ENCODE measurements at regions not wholly inside any gene's neighbourhood (a gene's known extent, or its start where the extent isn't known, plus 50 kb on each side); places are given as distances from the start of the nearest gene placed in this dataset.
"Not testable (repeated sequence)": the region's sequence is repeated elsewhere in the genome, so short reads cannot be mapped to it uniquely, and the experiment has no call there.

DNA sequence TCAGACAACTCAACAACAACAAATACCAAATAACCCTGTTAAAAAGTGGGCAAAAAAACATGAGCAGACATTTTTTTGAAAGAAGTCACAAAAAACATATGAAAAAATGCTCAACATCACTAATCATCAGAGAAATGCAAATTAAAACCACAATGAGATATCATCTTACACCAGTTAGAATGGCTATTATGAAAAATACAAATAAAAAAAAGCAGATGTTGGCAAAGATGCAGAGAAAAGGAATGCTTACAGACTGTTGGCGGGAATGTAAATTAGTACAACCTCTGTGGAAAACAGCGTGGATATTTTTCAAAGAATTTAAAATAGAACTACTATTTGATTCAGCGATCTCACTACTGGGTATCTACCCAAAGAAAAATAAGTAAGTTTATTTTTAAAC is 114.0 kb downstream of the SLC38A4 start:
- H3K9ac ChIP-seq (ENCODE audit: low read length), result no peak overlapping the region
- no peaks in the 10 kb centered on the region for H3K36me3 ChIP-seq (ENCODE audit: control insufficient read depth, insufficient read depth, low read length)
- no peaks in the 10 kb centered on the region for H3K9me3 ChIP-seq (ENCODE audit: control insufficient read depth, low read length)
- H3K4me1 ChIP-seq (ENCODE audit: control insufficient read depth, insufficient read depth, low read length), result no peaks in the 10 kb centered on the region
- H3K4me3 ChIP-seq (ENCODE audit: low read length), result no peak overlapping the region
- H3K27me3 ChIP-seq (ENCODE audit: control insufficient read depth, insufficient read depth, low read length), result no peaks in the 10 kb centered on the region

DNA sequence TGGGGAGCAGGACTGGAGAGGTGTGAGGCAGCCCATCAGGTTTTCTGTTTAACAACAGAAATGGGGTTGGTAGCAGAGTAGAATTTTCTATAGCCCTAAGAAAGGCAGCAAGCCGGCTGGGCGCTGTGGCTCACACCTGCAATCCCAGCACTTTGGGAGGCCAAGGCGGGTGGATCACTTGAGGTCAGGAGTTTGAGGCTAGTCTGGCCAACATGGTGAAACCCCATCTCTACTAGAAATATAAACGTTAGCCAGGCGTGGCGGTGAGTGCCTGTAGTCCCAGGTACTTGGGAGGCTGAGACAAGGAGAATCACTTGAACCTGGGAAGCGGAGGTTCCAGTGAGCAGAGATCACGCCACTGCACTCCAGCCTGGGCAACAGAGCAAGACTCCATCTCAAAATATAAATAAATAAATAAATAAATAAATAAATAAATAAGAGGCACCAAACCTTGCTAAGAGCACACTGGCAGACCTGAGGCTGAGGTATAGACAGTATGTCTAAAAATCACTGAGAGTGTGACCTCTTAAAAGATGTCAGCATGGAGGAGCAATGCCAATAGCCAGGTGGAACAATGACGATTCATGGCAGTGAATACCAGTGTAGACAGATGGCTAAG is 115.6 kb downstream of the SLC38A4 start:
- H3K27me3 ChIP-seq (ENCODE audit: control insufficient read depth, insufficient read depth, low read length), result no peaks in the 10 kb centered on the region
- no peak overlapping the region for H3K9ac ChIP-seq (ENCODE audit: low read length)
- no peaks in the 10 kb centered on the region for H3K9me3 ChIP-seq (ENCODE audit: control insufficient read depth, low read length)
- no peaks in the 10 kb centered on the region for H3K4me1 ChIP-seq (ENCODE audit: control insufficient read depth, insufficient read depth, low read length)
- H3K4me3 ChIP-seq (ENCODE audit: low read length), result no peak overlapping the region
- H3K36me3 ChIP-seq (ENCODE audit: control insufficient read depth, insufficient read depth, low read length), result no peaks in the 10 kb centered on the region

DNA sequence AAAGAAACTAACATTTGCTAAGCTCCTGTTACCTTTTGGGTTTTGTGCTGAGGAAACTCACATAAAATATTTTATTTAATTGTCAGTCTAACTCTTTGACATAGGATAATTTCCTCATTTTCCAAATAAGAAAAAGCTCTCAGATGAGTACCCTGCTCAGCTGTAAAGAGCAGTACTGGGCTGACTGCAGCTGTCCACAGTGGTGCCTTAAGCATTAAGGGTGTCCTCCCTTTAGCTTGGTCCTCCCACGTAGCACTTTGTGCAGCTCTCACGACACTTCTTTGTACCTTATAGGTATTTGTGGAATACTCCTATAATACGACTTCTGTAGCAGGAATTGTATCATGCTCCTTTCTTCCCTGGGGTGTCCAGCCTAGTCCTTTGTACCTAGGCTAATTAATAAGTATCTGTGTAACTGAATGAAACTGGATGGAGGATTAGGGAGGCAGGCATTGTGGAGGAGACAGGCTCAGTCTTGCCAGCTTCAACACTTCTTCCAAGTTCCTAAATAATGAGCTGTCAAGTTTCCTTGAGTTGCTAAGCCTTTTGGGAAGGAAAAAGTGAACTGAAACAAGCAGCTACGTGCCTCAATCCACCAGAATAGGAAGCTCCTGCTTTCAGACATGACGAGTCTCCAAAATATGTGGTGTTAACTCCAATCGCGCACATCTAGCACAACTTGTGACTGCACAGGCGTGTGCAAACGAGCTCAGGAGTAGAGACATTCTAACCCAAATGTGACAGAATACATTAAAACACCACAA is 123.0 kb downstream of the SLC38A4 start:
- Histone ChIP-seq H3K9me3 (ENCODE audit: control insufficient read depth, low read length) (no peaks in the 10 kb centered on the region), H3K4me1 (ENCODE audit: control insufficient read depth, insufficient read depth, low read length) (no peaks in the 10 kb centered on the region), H3K36me3 (ENCODE audit: control insufficient read depth, insufficient read depth, low read length) (no peaks in the 10 kb centered on the region), H3K4me3 (ENCODE audit: low read length) (no peak overlapping the region), H3K27me3 (ENCODE audit: control insufficient read depth, insufficient read depth, low read length) (no peaks in the 10 kb centered on the region), H3K9ac (ENCODE audit: low read length) (no peak overlapping the region)

DNA sequence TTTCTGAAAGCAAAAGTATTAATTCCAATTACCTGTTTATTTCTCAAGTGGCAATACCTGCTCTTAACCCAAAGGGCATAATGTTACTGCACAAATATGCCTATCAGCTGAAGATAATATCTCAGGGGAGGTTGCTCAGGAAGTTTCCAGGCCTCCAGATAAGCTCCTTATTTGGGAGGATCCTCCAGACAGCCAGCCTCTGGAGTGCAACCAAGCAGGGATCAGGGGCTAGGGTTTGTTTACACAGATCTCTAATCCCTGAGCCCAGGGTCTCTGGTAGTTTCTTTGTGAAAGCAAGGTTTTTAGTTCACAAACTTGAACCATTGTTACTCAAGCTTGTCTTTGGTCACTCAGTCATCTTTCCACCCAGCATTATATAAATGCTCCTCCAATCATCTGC is 124.4 kb downstream of the SLC38A4 start:
- Histone ChIP-seq H3K27me3 (ENCODE audit: control insufficient read depth, insufficient read depth, low read length) (no peaks in the 10 kb centered on the region), H3K36me3 (ENCODE audit: control insufficient read depth, insufficient read depth, low read length) (no peaks in the 10 kb centered on the region), H3K9me3 (ENCODE audit: control insufficient read depth, low read length) (no peaks in the 10 kb centered on the region), H3K4me3 (ENCODE audit: low read length) (no peak overlapping the region), H3K4me1 (ENCODE audit: control insufficient read depth, insufficient read depth, low read length) (no peaks in the 10 kb centered on the region), H3K9ac (ENCODE audit: low read length) (no peak overlapping the region)

DNA sequence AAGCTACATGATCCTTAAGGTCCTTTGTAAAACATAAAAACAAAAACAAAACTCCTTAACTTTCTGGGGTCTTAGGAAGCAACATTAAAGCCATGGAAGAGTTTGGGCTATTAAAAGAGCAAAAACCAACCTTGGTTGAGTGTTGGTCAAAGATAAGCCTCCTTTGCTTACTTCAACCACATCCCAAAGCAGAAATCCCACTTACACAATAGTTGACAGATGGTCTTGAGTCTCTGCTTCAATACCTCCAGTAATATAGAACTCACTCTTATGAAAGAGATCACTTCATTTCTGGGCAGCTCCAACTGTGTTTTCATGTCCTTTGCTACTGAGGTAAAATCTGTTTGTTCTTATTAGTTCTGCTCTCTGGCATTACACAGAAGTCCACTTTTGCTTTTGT is 125.8 kb downstream of the SLC38A4 start:
- Histone ChIP-seq H3K36me3 (ENCODE audit: control insufficient read depth, insufficient read depth, low read length) (no peaks in the 10 kb centered on the region), H3K4me3 (ENCODE audit: low read length) (no peak overlapping the region), H3K9ac (ENCODE audit: low read length) (no peak overlapping the region), H3K9me3 (ENCODE audit: control insufficient read depth, low read length) (no peaks in the 10 kb centered on the region), H3K27me3 (ENCODE audit: control insufficient read depth, insufficient read depth, low read length) (no peaks in the 10 kb centered on the region), H3K4me1 (ENCODE audit: control insufficient read depth, insufficient read depth, low read length) (no peaks in the 10 kb centered on the region)

DNA sequence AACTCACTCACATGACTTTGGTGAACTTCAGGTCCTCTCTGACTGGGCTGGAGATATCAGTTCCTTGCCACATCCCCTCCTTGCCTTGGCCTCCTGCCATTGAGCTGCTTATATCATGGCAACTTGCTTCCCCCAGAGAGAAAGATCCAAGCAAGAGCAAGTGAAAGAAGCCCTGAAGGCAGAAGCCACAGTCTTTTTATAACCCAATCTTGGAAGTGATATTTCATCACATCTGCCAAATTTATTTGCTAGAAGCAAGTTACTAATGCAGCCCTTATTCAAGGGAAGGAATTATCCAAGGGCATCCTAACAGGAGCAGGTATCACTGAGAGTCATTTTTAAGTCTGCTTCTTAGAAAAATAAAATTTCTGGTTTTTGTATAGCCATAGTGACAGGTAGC is 127.8 kb downstream of the SLC38A4 start:
- H3K36me3 ChIP-seq (ENCODE audit: control insufficient read depth, insufficient read depth, low read length), result no peaks in the 10 kb centered on the region
- H3K9ac ChIP-seq (ENCODE audit: low read length), result no peak overlapping the region
- H3K27me3 ChIP-seq (ENCODE audit: control insufficient read depth, insufficient read depth, low read length), result no peaks in the 10 kb centered on the region
- no peaks in the 10 kb centered on the region for H3K4me1 ChIP-seq (ENCODE audit: control insufficient read depth, insufficient read depth, low read length)
- H3K9me3 ChIP-seq (ENCODE audit: control insufficient read depth, low read length), result no peaks in the 10 kb centered on the region
- no peak overlapping the region for H3K4me3 ChIP-seq (ENCODE audit: low read length)

DNA sequence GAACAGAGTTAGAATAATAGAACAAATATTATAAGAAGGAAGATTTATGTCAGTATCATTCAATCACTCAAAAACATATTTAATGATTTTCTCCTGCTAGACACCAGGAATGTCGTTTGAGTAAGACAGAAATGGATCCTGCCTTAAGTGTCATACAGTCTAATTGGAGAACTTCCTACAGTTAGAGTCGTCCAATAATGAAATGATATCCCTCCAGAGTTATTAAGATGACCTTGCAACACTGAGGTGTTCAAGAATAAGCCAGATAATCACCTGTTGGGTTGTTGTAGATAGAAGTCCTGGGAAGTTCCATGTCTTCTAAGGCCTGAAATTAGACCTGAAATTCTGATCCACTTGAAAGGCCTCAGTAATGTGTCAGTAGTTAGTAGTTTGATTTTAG is 132.3 kb downstream of the SLC38A4 start:
- H3K36me3 ChIP-seq (ENCODE audit: control insufficient read depth, insufficient read depth, low read length), result no peaks in the 10 kb centered on the region
- no peak overlapping the region for H3K4me3 ChIP-seq (ENCODE audit: low read length)
- no peaks in the 10 kb centered on the region for H3K4me1 ChIP-seq (ENCODE audit: control insufficient read depth, insufficient read depth, low read length)
- H3K9me3 ChIP-seq (ENCODE audit: control insufficient read depth, low read length), result no peaks in the 10 kb centered on the region
- no peaks in the 10 kb centered on the region for H3K27me3 ChIP-seq (ENCODE audit: control insufficient read depth, insufficient read depth, low read length)
- H3K9ac ChIP-seq (ENCODE audit: low read length), result no peak overlapping the region

DNA sequence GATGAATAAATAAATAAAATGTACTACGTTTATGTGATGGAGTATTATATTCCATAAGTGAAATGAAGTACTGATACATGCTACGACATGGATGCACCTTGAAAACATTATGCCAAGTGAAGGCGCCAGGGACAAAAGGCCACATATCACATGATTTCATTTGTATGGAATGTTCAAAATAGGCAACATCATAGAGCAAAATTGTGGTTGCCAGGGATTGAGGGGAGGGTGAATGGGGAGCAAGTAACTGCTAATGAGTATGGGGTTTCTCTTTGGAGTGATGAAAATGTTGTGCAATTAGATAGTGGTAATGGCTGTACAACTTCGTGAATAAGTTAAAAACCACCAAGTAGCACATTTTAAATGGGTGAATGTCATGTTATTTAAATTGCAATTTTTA is 132.8 kb downstream of the SLC38A4 start:
- Histone ChIP-seq H3K36me3 (ENCODE audit: control insufficient read depth, insufficient read depth, low read length) (no peaks in the 10 kb centered on the region), H3K27me3 (ENCODE audit: control insufficient read depth, insufficient read depth, low read length) (no peaks in the 10 kb centered on the region), H3K9ac (ENCODE audit: low read length) (no peak overlapping the region), H3K9me3 (ENCODE audit: control insufficient read depth, low read length) (no peaks in the 10 kb centered on the region), H3K4me1 (ENCODE audit: control insufficient read depth, insufficient read depth, low read length) (no peaks in the 10 kb centered on the region), H3K4me3 (ENCODE audit: low read length) (no peak overlapping the region)

DNA sequence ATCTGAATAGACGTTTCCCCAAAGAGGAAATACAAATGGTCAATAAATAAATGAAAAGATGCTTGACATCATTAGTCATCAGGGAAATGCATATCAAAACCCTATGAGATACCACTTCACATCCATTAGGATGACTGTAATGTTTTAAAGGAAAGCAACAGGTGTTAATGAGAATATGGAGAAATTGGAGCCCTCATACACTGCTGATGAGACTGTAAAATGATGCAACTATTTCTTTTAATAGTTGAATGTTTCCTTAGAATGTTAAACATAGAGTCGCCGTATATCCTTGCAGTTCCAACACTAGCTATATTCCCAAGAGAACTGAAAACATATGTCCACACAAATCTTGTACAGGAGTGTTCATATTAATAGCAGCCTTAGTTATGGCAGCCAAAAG is 133.2 kb downstream of the SLC38A4 start:
- Histone ChIP-seq H3K9ac (ENCODE audit: low read length) (no peak overlapping the region), H3K4me1 (ENCODE audit: control insufficient read depth, insufficient read depth, low read length) (no peaks in the 10 kb centered on the region), H3K9me3 (ENCODE audit: control insufficient read depth, low read length) (no peaks in the 10 kb centered on the region), H3K27me3 (ENCODE audit: control insufficient read depth, insufficient read depth, low read length) (no peaks in the 10 kb centered on the region), H3K4me3 (ENCODE audit: low read length) (no peak overlapping the region), H3K36me3 (ENCODE audit: control insufficient read depth, insufficient read depth, low read length) (no peaks in the 10 kb centered on the region)

DNA sequence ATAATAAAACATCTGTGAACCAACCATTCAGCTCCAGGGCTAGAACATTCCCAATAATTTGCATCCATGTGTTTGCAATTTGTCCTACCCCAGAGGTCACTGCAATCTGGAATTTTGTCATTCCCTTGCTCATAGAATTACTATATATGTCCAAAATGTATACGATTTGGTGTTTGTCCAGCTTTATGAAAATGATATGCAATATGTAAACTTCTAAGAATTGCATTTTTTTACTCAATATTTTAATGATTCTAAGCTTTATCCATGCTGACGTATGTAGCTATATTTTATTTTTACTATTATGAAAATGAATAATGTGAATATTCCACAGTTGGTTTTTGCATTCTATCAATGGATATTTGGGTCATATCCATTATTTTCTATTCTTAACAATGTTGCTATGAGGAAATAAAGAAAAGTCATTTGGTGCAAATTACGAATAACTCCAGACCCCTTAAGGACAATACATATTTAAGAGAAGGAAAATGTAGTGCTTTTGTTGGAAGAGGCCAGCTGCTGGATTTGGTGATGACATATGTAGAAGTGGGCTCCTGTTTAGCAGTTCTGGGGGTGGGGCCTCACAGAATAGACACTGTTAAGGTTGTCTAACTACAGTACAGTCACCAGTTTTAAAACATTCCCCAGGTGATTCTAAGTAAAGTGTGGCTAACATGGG is 139.4 kb downstream of the SLC38A4 start:
- Histone ChIP-seq H3K9ac (ENCODE audit: low read length) (no peak overlapping the region), H3K4me1 (ENCODE audit: control insufficient read depth, insufficient read depth, low read length) (no peaks in the 10 kb centered on the region), H3K36me3 (ENCODE audit: control insufficient read depth, insufficient read depth, low read length) (no peaks in the 10 kb centered on the region), H3K27me3 (ENCODE audit: control insufficient read depth, insufficient read depth, low read length) (no peaks in the 10 kb centered on the region), H3K9me3 (ENCODE audit: control insufficient read depth, low read length) (no peaks in the 10 kb centered on the region), H3K4me3 (ENCODE audit: low read length) (no peak overlapping the region)

DNA sequence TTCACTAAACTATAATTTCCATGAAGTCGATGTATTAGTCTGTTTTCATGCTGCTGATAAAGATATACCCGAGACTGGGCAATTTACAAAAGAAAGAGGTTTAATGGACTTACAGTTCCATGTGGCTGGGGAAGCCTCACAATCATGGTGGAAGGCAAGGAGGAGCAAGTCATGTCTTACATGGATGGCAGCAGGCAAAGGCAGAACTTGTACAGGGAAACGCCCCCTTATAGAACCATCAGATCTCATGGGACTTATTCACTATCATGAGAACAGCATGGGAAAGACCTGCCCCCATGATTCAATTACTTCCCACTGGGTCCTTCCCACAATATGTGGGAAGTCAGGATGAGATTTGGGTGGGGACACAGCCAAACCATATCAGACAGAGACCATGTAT is 141.6 kb downstream of the SLC38A4 start:
- H3K36me3 ChIP-seq (ENCODE audit: control insufficient read depth, insufficient read depth, low read length); H3K4me3 ChIP-seq (ENCODE audit: low read length); H3K4me1 ChIP-seq (ENCODE audit: control insufficient read depth, insufficient read depth, low read length); H3K27me3 ChIP-seq (ENCODE audit: control insufficient read depth, insufficient read depth, low read length); H3K9ac ChIP-seq (ENCODE audit: low read length); H3K9me3 ChIP-seq (ENCODE audit: control insufficient read depth, low read length): not testable (repeated sequence)

DNA sequence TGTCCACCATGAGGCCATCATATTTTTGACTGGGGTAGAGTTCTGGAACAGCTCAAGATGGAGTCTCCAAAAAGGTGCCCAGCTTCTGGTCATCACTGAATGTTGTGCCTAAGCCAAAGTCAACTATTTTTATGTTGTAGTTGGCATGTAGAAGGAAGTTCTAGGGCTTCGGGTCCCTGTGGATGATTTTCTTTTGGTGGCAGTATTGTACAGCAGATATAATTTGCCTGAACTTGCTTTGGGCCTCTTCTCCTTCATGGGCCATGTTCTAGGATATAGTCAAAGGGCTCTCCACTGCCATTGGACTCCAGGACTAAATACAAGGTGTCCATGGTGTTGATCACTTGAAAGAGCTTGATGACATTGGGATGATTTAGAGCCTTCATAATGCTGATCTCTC is 143.6 kb downstream of the SLC38A4 start:
- no peaks in the 10 kb centered on the region for H3K9me3 ChIP-seq (ENCODE audit: control insufficient read depth, low read length)
- H3K27me3 ChIP-seq (ENCODE audit: control insufficient read depth, insufficient read depth, low read length), result no peaks in the 10 kb centered on the region
- no peaks in the 10 kb centered on the region for H3K36me3 ChIP-seq (ENCODE audit: control insufficient read depth, insufficient read depth, low read length)
- H3K4me1 ChIP-seq (ENCODE audit: control insufficient read depth, insufficient read depth, low read length), result no peaks in the 10 kb centered on the region
- H3K9ac ChIP-seq (ENCODE audit: low read length), result no peak overlapping the region
- H3K4me3 ChIP-seq (ENCODE audit: low read length), result no peak overlapping the region
